LNCaP clone FGC (cell line): ENCODE measurements at regions not wholly inside any gene's neighbourhood (a gene's known extent, or its start where the extent isn't known, plus 50 kb on each side); places are given as distances from the start of the nearest gene placed in this dataset.
A peak's percentile ranks its signal among the peaks of the same experiment; 100 is the strongest.

ENCODE experiments used
- DNase-seq: peaks from one replicate; pipeline ENCODE4 v3.0.0-alpha.2; 2011; ENCODE audit warnings: low read depth
- H3K4me3 ChIP-seq: 2 replicates; pipeline ENCODE4 v1.5.1; 2011; ENCODE audit warnings: mild to moderate bottlenecking, low read depth, low read length, control low read depth
- CTCF ChIP-seq: IDR thresholded peaks from 2 replicates; pipeline ENCODE4 v1.5.1; 2012; ENCODE audit warnings: mild to moderate bottlenecking; ENCODE audit not compliant: control insufficient read depth, insufficient read depth; ENCODE audit errors: extremely low read depth

GRCh38 chr13:33392794-33393405, 107.3 kb upstream of the STARD13 start:
- no peak for TF ChIP-seq CTCF

GRCh38 chr13:33394294-33394932, 108.9 kb upstream of the STARD13 start:
- no peak for TF ChIP-seq CTCF
- no peak for DNase-seq
- H3K4me3 ChIP-seq, result no peak overlapping the region

More at GRCh38 chr13:33392794-33393405, 107.3 kb upstream of the STARD13 start:
- no peak overlapping the region for H3K4me3 ChIP-seq
- DNase-seq, result no peak

- TF ChIP-seq CTCF, result no peak
- DNase-seq, result peak; percentile 42
- no peak overlapping the region for H3K4me3 ChIP-seq
Observed at GRCh38 chr13:33401238-33401637, 115.7 kb upstream of the STARD13 start.

GRCh38 chr13:33402975-33403374, 117.4 kb upstream of the STARD13 start:
- no peak overlapping the region for H3K4me3 ChIP-seq
- no peak for TF ChIP-seq CTCF
- no peak for DNase-seq

- DNase-seq, result no peak
- TF ChIP-seq CTCF, result no peak
- H3K4me3 ChIP-seq, result no peak overlapping the region
Observed at GRCh38 chr13:33403807-33404362, 118.3 kb upstream of the STARD13 start.

GRCh38 chr13:33405371-33405770, 119.8 kb upstream of the STARD13 start:
- no peak overlapping the region for H3K4me3 ChIP-seq
- no peak for DNase-seq
- TF ChIP-seq CTCF, result no peak
